ENCODE measurements at regions not wholly inside any gene's neighbourhood (a gene's known extent, or its start where the extent isn't known, plus 50 kb on each side); places are given as distances from the start of the nearest gene placed in this dataset.

DNA sequence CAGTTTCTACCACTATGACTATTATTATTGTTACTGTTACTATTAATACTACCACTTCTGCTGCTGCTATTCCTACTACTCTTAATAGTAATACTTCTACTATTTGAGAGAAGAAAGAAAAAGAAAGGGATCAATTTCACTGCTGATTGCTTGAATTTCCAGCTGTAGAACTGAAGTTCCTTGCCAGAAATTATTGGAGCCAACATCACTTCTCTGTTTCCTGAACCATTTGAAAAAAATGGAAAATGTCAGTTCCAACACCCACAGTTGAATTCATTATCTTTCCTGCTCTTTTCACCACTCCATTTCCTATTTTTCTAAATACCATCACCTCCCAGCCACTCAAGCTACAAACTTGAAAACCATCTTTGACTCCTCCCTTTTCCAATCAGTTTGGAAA, 54.1 kb upstream of the PIK3C2G start:
- TF ChIP-seq, protein P1, sequence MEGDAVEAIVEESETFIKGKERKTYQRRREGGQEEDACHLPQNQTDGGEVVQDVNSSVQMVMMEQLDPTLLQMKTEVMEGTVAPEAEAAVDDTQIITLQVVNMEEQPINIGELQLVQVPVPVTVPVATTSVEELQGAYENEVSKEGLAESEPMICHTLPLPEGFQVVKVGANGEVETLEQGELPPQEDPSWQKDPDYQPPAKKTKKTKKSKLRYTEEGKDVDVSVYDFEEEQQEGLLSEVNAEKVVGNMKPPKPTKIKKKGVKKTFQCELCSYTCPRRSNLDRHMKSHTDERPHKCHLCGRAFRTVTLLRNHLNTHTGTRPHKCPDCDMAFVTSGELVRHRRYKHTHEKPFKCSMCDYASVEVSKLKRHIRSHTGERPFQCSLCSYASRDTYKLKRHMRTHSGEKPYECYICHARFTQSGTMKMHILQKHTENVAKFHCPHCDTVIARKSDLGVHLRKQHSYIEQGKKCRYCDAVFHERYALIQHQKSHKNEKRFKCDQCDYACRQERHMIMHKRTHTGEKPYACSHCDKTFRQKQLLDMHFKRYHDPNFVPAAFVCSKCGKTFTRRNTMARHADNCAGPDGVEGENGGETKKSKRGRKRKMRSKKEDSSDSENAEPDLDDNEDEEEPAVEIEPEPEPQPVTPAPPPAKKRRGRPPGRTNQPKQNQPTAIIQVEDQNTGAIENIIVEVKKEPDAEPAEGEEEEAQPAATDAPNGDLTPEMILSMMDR (conservative IDR thresholded peaks at IDR 0.05; ENCODE audit: low read length) = no peak
- no peak overlapping the region for H3K4me3 ChIP-seq (ENCODE audit: low read length)
- no peak for DNase-seq (ENCODE audit: low read depth)

DNA sequence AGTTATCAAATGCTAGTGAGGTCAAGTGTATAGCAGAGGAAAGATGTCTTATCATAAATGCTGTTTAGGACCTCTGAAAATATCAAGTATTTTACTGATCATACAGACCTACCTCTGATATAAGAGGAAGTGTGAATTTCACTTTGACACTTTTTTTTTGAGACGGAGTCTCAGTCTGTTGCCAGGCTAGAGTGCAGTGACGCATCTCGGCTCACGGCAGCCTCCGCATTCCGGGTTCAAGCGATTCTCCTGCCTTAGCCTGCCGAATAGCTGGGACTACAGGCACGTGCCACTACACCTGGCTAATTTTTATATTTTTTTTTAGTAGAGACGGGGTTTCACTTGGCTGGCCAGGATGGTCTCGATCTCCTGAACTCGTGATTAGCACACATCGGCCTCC, 55.1 kb upstream of the PIK3C2G start:
- no peak for DNase-seq (ENCODE audit: low read depth)
- no peak overlapping the region for H3K4me3 ChIP-seq (ENCODE audit: low read length)
- TF ChIP-seq, protein P1 (conservative IDR thresholded peaks at IDR 0.05; ENCODE audit: low read length) = no peak

DNA sequence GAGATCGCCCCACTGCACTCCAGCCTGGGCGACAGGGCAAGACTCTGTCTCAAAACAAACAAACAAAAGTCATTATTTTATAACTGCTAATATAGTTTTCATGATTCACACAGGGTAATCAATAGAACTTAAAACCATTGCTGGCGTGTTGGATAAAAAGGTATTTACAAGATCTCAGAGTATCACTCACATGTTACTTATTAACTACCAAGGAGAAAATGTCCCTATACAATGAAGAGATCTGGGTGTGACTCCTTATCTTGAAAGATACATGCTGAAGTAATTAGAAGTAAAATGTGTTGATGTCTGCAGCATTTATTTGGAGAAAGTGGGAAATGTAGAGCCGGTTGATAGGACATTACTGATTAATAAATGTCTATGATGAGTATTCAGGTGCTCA, 57.3 kb upstream of the PIK3C2G start:
- DNase-seq (ENCODE audit: low read depth) = no peak
- no peak overlapping the region for H3K4me3 ChIP-seq (ENCODE audit: low read length)
- TF ChIP-seq, protein P1 (conservative IDR thresholded peaks at IDR 0.05; ENCODE audit: low read length) = no peak

DNA sequence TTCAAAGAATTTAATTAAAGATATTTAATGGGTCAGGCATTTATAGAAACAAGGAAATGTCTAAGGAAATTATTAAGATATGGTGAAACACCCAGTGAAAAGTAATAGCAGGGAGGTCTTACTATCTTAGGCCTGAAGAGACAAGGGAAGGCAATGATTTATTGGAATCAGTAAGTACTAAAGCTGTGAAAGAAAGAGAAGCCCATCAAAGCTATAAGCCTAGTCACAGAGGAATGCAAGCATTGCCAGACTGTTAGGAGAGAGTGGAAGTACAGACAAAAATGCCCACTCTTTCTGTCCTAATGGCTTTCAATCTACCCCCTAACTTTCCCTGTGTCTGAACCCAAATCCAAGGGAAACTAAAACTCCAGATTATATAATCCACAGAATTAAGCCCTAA, 69.2 kb upstream of the PIK3C2G start:
- no peak for DNase-seq (ENCODE audit: low read depth)
- TF ChIP-seq, protein P1 (conservative IDR thresholded peaks at IDR 0.05; ENCODE audit: low read length) = no peak
- H3K4me3 ChIP-seq (ENCODE audit: low read length) = no peak overlapping the region

DNA sequence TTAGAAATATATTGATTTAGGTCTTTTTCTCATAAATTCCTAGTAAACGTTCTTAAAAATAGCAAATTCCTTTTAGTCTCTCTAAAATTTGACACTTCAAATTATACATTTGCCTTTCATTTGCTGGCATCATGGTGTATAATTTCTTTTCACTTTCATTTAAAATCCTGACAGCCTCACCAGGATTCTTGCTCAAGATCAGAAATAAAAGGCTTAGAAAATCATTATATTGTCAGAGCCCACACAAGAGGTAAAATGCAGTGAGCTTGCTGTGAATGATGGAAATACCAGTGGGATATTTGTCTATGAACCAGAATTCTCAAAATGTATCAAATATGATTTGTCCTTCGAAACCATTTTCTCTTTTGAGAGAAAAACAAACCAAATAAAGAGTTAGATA, 78.2 kb upstream of the PIK3C2G start:
- TF ChIP-seq, protein P1 (conservative IDR thresholded peaks at IDR 0.05; ENCODE audit: low read length) = no peak
- DNase-seq (ENCODE audit: low read depth) = no peak
- H3K4me3 ChIP-seq (ENCODE audit: low read length) = no peak overlapping the region

DNA sequence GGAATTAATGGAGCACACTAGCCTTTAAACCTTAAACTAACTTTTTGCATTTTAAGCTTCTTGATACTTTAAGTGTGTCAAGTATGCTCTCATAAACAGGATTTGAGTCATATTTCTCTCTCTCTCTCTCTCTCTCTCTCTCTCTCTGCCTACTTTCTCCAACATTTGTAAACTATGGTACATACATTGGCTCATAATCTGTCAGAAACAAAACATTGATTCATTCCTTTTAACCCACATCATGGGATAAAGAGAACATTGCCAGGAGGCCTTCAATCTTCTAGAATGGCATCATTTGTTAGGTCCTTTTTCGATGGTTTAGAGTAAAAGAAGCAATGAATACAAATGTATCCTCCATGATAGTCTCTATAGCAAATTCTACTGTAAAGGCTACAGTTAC, 81.6 kb upstream of the RERGL start:
- DNase-seq (ENCODE audit: low read depth) = peak; percentile 59
- TF ChIP-seq, protein P1 (conservative IDR thresholded peaks at IDR 0.05; ENCODE audit: low read length) = no peak
- no peak overlapping the region for H3K4me3 ChIP-seq (ENCODE audit: low read length)

DNA sequence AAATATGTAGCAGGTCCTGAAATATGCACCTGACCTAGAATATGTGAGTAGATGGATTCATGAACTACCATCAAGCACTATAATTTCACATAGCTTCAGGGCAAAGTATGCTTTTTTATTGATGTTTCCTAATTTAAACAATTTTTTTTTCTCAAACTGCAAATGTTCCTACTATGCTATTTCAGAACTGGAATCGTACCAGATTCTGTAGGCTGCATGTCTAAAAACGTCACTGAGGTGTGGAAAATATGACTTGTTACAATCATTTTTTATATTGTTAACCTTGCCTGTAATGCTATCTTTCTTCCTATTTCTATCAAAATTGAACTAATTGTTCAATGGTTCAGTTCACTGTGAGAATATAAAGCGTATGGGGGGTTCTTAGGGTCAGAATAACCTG, 78.0 kb upstream of the RERGL start:
- DNase-seq (ENCODE audit: low read depth) = no peak
- TF ChIP-seq, protein P1 (conservative IDR thresholded peaks at IDR 0.05; ENCODE audit: low read length) = no peak
- no peak overlapping the region for H3K4me3 ChIP-seq (ENCODE audit: low read length)
